Sigmoid colon (tissue), 4 donors: ENCODE measurements at regions not wholly inside any gene's neighbourhood (a gene's known extent, or its start where the extent isn't known, plus 50 kb on each side); places are given as distances from the start of the nearest gene placed in this dataset.

Experiments used
- POLR2AphosphoS5 ChIP-seq, 4 donors: sonication (generic); formaldehyde crosslinking; IDR thresholded peaks; one replicate each; pipeline ENCODE4 v1.6.1; 2017; ENCODE audit warnings: antibody characterized with exemption in 4 of 4
- TF ChIP-seq, protein P1 (sequence below), 4 experiments: fragments of 450-650 bp in 3 of 4; fragments of 200-600 bp in 1 of 4; IDR thresholded peaks; one replicate each; pipeline ENCODE4 v1.5.1; 2016 to 2019; ENCODE audit warnings: antibody characterized with exemption in 4 of 4, mild to moderate bottlenecking in 3 of 4, moderate library complexity in 2 of 4

DNA sequence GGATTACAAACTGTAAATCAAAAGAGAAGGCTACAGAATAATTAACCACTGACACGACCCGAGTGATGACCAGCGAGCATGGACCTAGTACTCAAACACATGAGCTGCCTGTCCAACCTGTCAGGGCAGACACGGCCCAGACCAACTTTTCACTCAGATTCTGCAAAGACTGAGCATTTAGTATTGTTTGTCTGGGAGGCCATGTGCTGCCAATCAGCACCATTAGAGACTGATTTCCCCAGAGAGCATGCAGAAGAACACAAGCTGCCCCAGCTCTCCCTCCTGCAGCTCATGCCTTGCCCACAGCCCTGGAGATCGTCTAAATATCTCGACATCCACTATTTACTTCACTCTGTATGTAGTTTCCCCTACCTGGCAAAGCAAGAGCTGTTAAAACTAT, 172.6 kb upstream of the INHBA start:
- TF ChIP-seq POLR2AphosphoS5 (IDR thresholded peaks at IDR 0.05) = no peak
- TF ChIP-seq, protein P1, sequence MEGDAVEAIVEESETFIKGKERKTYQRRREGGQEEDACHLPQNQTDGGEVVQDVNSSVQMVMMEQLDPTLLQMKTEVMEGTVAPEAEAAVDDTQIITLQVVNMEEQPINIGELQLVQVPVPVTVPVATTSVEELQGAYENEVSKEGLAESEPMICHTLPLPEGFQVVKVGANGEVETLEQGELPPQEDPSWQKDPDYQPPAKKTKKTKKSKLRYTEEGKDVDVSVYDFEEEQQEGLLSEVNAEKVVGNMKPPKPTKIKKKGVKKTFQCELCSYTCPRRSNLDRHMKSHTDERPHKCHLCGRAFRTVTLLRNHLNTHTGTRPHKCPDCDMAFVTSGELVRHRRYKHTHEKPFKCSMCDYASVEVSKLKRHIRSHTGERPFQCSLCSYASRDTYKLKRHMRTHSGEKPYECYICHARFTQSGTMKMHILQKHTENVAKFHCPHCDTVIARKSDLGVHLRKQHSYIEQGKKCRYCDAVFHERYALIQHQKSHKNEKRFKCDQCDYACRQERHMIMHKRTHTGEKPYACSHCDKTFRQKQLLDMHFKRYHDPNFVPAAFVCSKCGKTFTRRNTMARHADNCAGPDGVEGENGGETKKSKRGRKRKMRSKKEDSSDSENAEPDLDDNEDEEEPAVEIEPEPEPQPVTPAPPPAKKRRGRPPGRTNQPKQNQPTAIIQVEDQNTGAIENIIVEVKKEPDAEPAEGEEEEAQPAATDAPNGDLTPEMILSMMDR (IDR thresholded peaks at IDR 0.05) = no peak
